K562 (cell line): ENCODE measurements at regions not wholly inside any gene's neighbourhood (a gene's known extent, or its start where the extent isn't known, plus 50 kb on each side); places are given as distances from the start of the nearest gene placed in this dataset.

Source experiments
- ESRRA ChIP-seq: fragments of 450-650 bp; IDR thresholded peaks from 2 replicates; pipeline ENCODE4 v1.6.1; 2014; ENCODE audit warnings: low read depth, mild to moderate bottlenecking, moderate library complexity, borderline replicate concordance
- ETV6 ChIP-seq, 3 experiments: fragments of 150-350 bp in 1 of 3; sonication (generic) in 1 of 3; formaldehyde crosslinking in 1 of 3; IDR thresholded peaks; 2 replicates each; pipeline versions ENCODE4 v1.6.1 to v1.8.0; 2014 to 2022; ENCODE audit warnings: borderline replicate concordance in 2 of 3, low read depth in 2 of 3, antibody characterized with exemption in 1 of 3, low read length in 1 of 3, mild to moderate bottlenecking in 1 of 3, missing genetic modification reagents in 1 of 3
- NR2C2 ChIP-seq, 2 experiments: fragments of 200-800 bp in 1 of 2; sonication (Bioruptor generic) in 1 of 2; sonication (generic) in 1 of 2; formaldehyde crosslinking in 1 of 2; IDR thresholded peaks; 2 replicates each; pipeline versions ENCODE4 v1.6.1 to v1.8.0; 2016 to 2022; ENCODE audit warnings: mild to moderate bottlenecking in 1 of 2, missing compliant biosample characterization in 1 of 2, missing genetic modification characterization in 1 of 2, missing genetic modification reagents in 1 of 2
- RCOR1 ChIP-seq, 2 experiments: IDR thresholded peaks; 2 replicates each; pipeline ENCODE4 v1.6.1; 2012; ENCODE audit warnings: low read depth in 2 of 2, low read length in 2 of 2, borderline replicate concordance in 1 of 2, improper control_type of control experiment in 1 of 2
- SIRT6 ChIP-seq: IDR thresholded peaks from one replicate; pipeline ENCODE4 v1.6.1; 2012; ENCODE audit warnings: low read depth, mild to moderate bottlenecking, control low read depth, inconsistent platforms, low read length, moderate library complexity
- SMARCC2 ChIP-seq: fragments of 450-650 bp; IDR thresholded peaks from 2 replicates; pipeline ENCODE4 v1.6.1; 2017; ENCODE audit warnings: antibody characterized with exemption, moderate library complexity, mild to moderate bottlenecking, low read depth
- TCF7L2 ChIP-seq: fragments of 150-350 bp; IDR thresholded peaks from 2 replicates; pipeline ENCODE4 v1.6.1; 2016; ENCODE audit warnings: low read depth, mild to moderate bottlenecking, low read length, moderate library complexity
- ZNF24 ChIP-seq: fragments of 450-650 bp; IDR thresholded peaks from 2 replicates; pipeline ENCODE4 v1.6.1; 2016
- TF ChIP-seq, protein P1 (sequence below), 3 experiments: IDR thresholded peaks in 2 of 3; conservative IDR thresholded peaks in 1 of 3; 2 replicates each; pipeline ENCODE4 v1.5.1; 2011 to 2012; ENCODE audit warnings: low read length in 3 of 3, mild to moderate bottlenecking in 3 of 3, control low read depth in 2 of 3, improper control_type of control experiment in 1 of 3, inconsistent platforms in 1 of 3, low read depth in 1 of 3, mixed read lengths in 1 of 3, moderate library complexity in 1 of 3; ENCODE audit not compliant: insufficient read depth in 2 of 3
- TF ChIP-seq, protein P2 (sequence below), 2 experiments: fragments of 450-650 bp; formaldehyde crosslinking in 1 of 2; IDR thresholded peaks; 2 replicates each; pipeline versions ENCODE4 v1.4.0 to v1.6.1; 2014 to 2020; ENCODE audit warnings: mild to moderate bottlenecking in 2 of 2, borderline replicate concordance in 1 of 2, low read depth in 1 of 2
- TF ChIP-seq, protein P3 (sequence below): sonication (generic); formaldehyde crosslinking; IDR thresholded peaks from 2 replicates; pipeline ENCODE4 v1.8.1; 2023; ENCODE audit warnings: mild to moderate bottlenecking, missing genetic modification reagents

DNA sequence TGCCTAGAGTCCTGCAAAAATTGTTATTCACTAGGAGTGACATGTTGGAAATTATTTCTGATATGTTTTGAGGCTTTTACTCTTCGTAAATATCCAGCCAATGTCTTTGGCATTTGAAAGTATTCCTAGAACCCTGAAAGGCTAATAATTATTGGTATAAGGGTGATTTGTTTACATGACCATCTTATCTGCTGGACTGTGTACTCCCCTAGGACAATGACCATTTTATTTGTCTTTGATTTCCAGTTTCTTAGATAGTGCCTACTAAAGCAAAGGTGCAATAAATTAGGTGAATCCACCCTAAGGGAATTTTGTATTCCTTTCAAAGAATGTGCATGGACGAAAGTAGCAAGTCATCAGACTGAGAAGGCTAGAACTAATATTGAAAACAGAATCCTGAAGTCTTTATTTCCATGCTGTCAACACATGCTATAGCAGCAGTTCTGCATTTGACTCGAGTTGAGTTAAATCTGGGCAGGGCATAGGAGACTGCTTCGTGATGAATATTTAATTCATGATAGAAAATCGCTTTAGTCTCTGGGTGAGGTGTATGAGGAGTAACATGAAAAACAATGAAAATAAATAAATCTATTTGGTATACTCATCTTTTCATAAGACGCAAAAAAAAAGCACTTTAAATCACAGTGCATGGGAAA, 235.7 kb downstream of the GPD2 start:
- TF ChIP-seq, protein P1, sequence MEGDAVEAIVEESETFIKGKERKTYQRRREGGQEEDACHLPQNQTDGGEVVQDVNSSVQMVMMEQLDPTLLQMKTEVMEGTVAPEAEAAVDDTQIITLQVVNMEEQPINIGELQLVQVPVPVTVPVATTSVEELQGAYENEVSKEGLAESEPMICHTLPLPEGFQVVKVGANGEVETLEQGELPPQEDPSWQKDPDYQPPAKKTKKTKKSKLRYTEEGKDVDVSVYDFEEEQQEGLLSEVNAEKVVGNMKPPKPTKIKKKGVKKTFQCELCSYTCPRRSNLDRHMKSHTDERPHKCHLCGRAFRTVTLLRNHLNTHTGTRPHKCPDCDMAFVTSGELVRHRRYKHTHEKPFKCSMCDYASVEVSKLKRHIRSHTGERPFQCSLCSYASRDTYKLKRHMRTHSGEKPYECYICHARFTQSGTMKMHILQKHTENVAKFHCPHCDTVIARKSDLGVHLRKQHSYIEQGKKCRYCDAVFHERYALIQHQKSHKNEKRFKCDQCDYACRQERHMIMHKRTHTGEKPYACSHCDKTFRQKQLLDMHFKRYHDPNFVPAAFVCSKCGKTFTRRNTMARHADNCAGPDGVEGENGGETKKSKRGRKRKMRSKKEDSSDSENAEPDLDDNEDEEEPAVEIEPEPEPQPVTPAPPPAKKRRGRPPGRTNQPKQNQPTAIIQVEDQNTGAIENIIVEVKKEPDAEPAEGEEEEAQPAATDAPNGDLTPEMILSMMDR (IDR thresholded peaks at IDR 0.05 in 2 of 3, conservative IDR thresholded peaks at IDR 0.05 in 1 of 3; ENCODE audit: insufficient read depth in 2 of 3, low read depth in 1 of 3, low read length in 3 of 3) = no peak
- no peak for TF ChIP-seq ZNF24
- no peak for TF ChIP-seq TCF7L2
- TF ChIP-seq, protein P2, sequence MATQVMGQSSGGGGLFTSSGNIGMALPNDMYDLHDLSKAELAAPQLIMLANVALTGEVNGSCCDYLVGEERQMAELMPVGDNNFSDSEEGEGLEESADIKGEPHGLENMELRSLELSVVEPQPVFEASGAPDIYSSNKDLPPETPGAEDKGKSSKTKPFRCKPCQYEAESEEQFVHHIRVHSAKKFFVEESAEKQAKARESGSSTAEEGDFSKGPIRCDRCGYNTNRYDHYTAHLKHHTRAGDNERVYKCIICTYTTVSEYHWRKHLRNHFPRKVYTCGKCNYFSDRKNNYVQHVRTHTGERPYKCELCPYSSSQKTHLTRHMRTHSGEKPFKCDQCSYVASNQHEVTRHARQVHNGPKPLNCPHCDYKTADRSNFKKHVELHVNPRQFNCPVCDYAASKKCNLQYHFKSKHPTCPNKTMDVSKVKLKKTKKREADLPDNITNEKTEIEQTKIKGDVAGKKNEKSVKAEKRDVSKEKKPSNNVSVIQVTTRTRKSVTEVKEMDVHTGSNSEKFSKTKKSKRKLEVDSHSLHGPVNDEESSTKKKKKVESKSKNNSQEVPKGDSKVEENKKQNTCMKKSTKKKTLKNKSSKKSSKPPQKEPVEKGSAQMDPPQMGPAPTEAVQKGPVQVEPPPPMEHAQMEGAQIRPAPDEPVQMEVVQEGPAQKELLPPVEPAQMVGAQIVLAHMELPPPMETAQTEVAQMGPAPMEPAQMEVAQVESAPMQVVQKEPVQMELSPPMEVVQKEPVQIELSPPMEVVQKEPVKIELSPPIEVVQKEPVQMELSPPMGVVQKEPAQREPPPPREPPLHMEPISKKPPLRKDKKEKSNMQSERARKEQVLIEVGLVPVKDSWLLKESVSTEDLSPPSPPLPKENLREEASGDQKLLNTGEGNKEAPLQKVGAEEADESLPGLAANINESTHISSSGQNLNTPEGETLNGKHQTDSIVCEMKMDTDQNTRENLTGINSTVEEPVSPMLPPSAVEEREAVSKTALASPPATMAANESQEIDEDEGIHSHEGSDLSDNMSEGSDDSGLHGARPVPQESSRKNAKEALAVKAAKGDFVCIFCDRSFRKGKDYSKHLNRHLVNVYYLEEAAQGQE (IDR thresholded peaks at IDR 0.05; ENCODE audit: borderline replicate concordance) = no peak
- TF ChIP-seq, protein P2 (CRISPR knock-in tag; IDR thresholded peaks at IDR 0.05; ENCODE audit: low read depth) = no peak
- TF ChIP-seq, protein P3, sequence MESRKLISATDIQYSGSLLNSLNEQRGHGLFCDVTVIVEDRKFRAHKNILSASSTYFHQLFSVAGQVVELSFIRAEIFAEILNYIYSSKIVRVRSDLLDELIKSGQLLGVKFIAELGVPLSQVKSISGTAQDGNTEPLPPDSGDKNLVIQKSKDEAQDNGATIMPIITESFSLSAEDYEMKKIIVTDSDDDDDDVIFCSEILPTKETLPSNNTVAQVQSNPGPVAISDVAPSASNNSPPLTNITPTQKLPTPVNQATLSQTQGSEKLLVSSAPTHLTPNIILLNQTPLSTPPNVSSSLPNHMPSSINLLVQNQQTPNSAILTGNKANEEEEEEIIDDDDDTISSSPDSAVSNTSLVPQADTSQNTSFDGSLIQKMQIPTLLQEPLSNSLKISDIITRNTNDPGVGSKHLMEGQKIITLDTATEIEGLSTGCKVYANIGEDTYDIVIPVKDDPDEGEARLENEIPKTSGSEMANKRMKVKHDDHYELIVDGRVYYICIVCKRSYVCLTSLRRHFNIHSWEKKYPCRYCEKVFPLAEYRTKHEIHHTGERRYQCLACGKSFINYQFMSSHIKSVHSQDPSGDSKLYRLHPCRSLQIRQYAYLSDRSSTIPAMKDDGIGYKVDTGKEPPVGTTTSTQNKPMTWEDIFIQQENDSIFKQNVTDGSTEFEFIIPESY = no peak
- no peak for TF ChIP-seq SMARCC2
- TF ChIP-seq ESRRA = no peak
- no peak for TF ChIP-seq ETV6 (IDR thresholded peaks at IDR 0.05; ENCODE audit: borderline replicate concordance in 1 of 2, low read depth in 2 of 2, low read length in 1 of 2)
- no peak for TF ChIP-seq ETV6 (CRISPR knock-in tag; IDR thresholded peaks at IDR 0.05; ENCODE audit: borderline replicate concordance)
- no peak for TF ChIP-seq NR2C2 (CRISPR knock-in tag; IDR thresholded peaks at IDR 0.05)
- no peak for TF ChIP-seq NR2C2 (tag; IDR thresholded peaks at IDR 0.05)
- no peak for TF ChIP-seq RCOR1 (IDR thresholded peaks at IDR 0.05; ENCODE audit: borderline replicate concordance in 1 of 2, low read depth in 2 of 2, low read length in 2 of 2)
- TF ChIP-seq SIRT6 = no peak
